K562 (cell line): ENCODE measurements at regions not wholly inside any gene's neighbourhood (a gene's known extent, or its start where the extent isn't known, plus 50 kb on each side); places are given as distances from the start of the nearest gene placed in this dataset.

ENCODE experiments used
- ARID2 ChIP-seq: fragments of 450-650 bp; IDR thresholded peaks from 2 replicates; pipeline ENCODE4 v1.6.1; 2017; ENCODE audit warnings: antibody characterized with exemption, mild to moderate bottlenecking
- DIDO1 ChIP-seq: fragments of 450-650 bp; IDR thresholded peaks from 2 replicates; pipeline ENCODE4 v1.6.1; 2016; ENCODE audit warnings: low read depth, missing biosample characterization, missing genetic modification characterization
- ELF4 ChIP-seq: fragments of 450-650 bp; formaldehyde crosslinking; IDR thresholded peaks from 2 replicates; pipeline ENCODE4 v1.4.0; 2022; ENCODE audit warnings: missing genetic modification characterization
- FOXK2 ChIP-seq, 2 experiments: fragments of 450-650 bp; IDR thresholded peaks in 1 of 2; conservative IDR thresholded peaks in 1 of 2; 2 replicates each; pipeline ENCODE4 v1.6.1; 2016; ENCODE audit warnings: low read depth in 2 of 2, mild to moderate bottlenecking in 1 of 2
- HLTF ChIP-seq: fragments of 450-650 bp; IDR thresholded peaks from 2 replicates; pipeline ENCODE4 v1.6.1; 2016
- HNRNPK ChIP-seq: fragments of 200-400 bp; formaldehyde crosslinking; IDR thresholded peaks from one replicate; pipeline ENCODE4 v1.6.1; 2018; ENCODE audit warnings: mild to moderate bottlenecking, low read depth, low read length; ENCODE audit not compliant: poor library complexity, severe bottlenecking
- KDM5B ChIP-seq: fragments of 200-600 bp; sonication (generic); IDR thresholded peaks from 2 replicates; pipeline ENCODE4 v1.6.1; 2012; ENCODE audit warnings: low read depth, mild to moderate bottlenecking, moderate library complexity, low read length, control low read depth, inconsistent platforms; ENCODE audit not compliant: insufficient replicate concordance
- MAFF ChIP-seq: IDR thresholded peaks from 2 replicates; pipeline ENCODE4 v1.6.1; 2012; ENCODE audit warnings: low read length, improper control_type of control experiment
- MAFK ChIP-seq: IDR thresholded peaks from 2 replicates; pipeline ENCODE4 v1.6.1; 2011; ENCODE audit warnings: low read length, improper control_type of control experiment
- MBD2 ChIP-seq: sonication (generic); IDR thresholded peaks from 2 replicates; pipeline ENCODE4 v1.6.1; 2016; ENCODE audit warnings: low read depth, borderline replicate concordance
- MXI1 ChIP-seq: IDR thresholded peaks from 2 replicates; pipeline ENCODE4 v1.6.1; 2011; ENCODE audit warnings: low read depth, mild to moderate bottlenecking, improper control_type of control experiment, low read length
- PRMT5 ChIP-seq: sonication (generic); formaldehyde crosslinking; IDR thresholded peaks from 2 replicates; pipeline ENCODE4 v1.5.0; 2020; ENCODE audit warnings: missing genetic modification reagents
- TSC22D4 ChIP-seq: fragments of 450-650 bp; IDR thresholded peaks from 2 replicates; pipeline ENCODE4 v1.6.1; 2016; ENCODE audit warnings: missing genetic modification characterization, missing biosample characterization, control low read depth
- ZBTB5 ChIP-seq: fragments of 450-650 bp; IDR thresholded peaks from 2 replicates; pipeline ENCODE4 v1.6.1; 2017; ENCODE audit warnings: antibody characterized with exemption
- ZNF12 ChIP-seq: sonication (generic); formaldehyde crosslinking; IDR thresholded peaks from 2 replicates; pipeline ENCODE4 v1.4.0; 2020; ENCODE audit warnings: mild to moderate bottlenecking, missing genetic modification reagents
- ZNF146 ChIP-seq: IDR thresholded peaks from one replicate; pipeline ENCODE4 v1.6.1; 2018; ENCODE audit warnings: missing compliant biosample characterization; ENCODE audit not compliant: unreplicated experiment
- ZNF165 ChIP-seq: fragments of 250-450 bp; sonication (Bioruptor Pico); IDR thresholded peaks from 2 replicates; pipeline ENCODE4 v1.4.0; 2020; ENCODE audit warnings: borderline replicate concordance
- ZNF232 ChIP-seq: sonication (generic); formaldehyde crosslinking; IDR thresholded peaks from 2 replicates; pipeline ENCODE4 v1.8.0; 2022; ENCODE audit warnings: mild to moderate bottlenecking, missing genetic modification reagents
- ZNF354B ChIP-seq: fragments of 250-450 bp; sonication (Bioruptor Pico); IDR thresholded peaks from 2 replicates; pipeline ENCODE4 v1.4.0; 2020
- ZNF507 ChIP-seq: conservative IDR thresholded peaks from 2 replicates; pipeline ENCODE4 v1.6.1; 2017; ENCODE audit warnings: missing genetic modification characterization, missing compliant biosample characterization
- ZNF511 ChIP-seq: sonication (generic); formaldehyde crosslinking; IDR thresholded peaks from 2 replicates; pipeline ENCODE4 v1.8.0; 2022; ENCODE audit warnings: mild to moderate bottlenecking, missing genetic modification reagents
- TF ChIP-seq, protein P1 (sequence below): fragments of 450-650 bp; IDR thresholded peaks from 2 replicates; pipeline ENCODE4 v1.6.1; 2016; ENCODE audit warnings: mild to moderate bottlenecking
- TF ChIP-seq, protein P2 (sequence below), 2 experiments: IDR thresholded peaks in 1 of 2; conservative IDR thresholded peaks in 1 of 2; 2 replicates each; pipeline ENCODE4 v1.6.1; 2016; ENCODE audit warnings: low read depth in 2 of 2, mild to moderate bottlenecking in 1 of 2, missing compliant biosample characterization in 1 of 2, missing genetic modification characterization in 1 of 2, moderate library complexity in 1 of 2

DNA sequence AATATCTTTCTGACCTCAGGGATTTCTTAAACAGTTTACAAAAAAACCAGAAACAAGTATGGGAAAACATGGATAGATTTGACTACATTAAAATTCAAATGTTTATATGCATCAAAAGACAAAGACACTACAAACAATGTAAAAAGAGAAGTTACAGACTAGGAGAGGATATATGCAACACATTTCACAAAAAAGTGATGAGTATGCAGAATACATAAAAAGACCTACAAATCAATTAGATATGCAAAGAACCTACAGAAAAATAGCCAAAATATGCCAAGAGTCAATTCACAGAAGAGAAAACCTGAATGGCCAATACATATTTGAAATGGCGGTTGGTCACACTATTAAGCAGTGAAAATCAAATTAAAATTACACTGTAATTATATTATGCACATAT lies 175.0 kb downstream of the FOXD2 start (continued):
- TF ChIP-seq, protein P1, sequence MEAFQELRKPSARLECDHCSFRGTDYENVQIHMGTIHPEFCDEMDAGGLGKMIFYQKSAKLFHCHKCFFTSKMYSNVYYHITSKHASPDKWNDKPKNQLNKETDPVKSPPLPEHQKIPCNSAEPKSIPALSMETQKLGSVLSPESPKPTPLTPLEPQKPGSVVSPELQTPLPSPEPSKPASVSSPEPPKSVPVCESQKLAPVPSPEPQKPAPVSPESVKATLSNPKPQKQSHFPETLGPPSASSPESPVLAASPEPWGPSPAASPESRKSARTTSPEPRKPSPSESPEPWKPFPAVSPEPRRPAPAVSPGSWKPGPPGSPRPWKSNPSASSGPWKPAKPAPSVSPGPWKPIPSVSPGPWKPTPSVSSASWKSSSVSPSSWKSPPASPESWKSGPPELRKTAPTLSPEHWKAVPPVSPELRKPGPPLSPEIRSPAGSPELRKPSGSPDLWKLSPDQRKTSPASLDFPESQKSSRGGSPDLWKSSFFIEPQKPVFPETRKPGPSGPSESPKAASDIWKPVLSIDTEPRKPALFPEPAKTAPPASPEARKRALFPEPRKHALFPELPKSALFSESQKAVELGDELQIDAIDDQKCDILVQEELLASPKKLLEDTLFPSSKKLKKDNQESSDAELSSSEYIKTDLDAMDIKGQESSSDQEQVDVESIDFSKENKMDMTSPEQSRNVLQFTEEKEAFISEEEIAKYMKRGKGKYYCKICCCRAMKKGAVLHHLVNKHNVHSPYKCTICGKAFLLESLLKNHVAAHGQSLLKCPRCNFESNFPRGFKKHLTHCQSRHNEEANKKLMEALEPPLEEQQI: no peak
- TF ChIP-seq MBD2 (no peak), FOXK2 (conservative IDR thresholded peaks at IDR 0.05 in 1 of 2, IDR thresholded peaks at IDR 0.05 in 1 of 2; ENCODE audit: low read depth in 2 of 2) (no peak), HLTF (no peak), DIDO1 (tag) (no peak), MAFF (peak; percentile 88), TSC22D4 (tag) (no peak), MAFK (peak; percentile 92), ZNF232 (CRISPR knock-in tag) (no peak), ZBTB5 (no peak), ZNF165 (CRISPR knock-in tag) (no peak), ZNF146 (no peak), MXI1 (no peak), ZNF507 (tag) (no peak), ARID2 (no peak), ZNF12 (no peak), HNRNPK (no peak), PRMT5 (CRISPR knock-in tag) (no peak), ZNF511 (CRISPR knock-in tag) (no peak), ELF4 (CRISPR knock-in tag) (no peak), ZNF354B (CRISPR knock-in tag) (no peak), KDM5B (no peak)
- TF ChIP-seq, protein P2, sequence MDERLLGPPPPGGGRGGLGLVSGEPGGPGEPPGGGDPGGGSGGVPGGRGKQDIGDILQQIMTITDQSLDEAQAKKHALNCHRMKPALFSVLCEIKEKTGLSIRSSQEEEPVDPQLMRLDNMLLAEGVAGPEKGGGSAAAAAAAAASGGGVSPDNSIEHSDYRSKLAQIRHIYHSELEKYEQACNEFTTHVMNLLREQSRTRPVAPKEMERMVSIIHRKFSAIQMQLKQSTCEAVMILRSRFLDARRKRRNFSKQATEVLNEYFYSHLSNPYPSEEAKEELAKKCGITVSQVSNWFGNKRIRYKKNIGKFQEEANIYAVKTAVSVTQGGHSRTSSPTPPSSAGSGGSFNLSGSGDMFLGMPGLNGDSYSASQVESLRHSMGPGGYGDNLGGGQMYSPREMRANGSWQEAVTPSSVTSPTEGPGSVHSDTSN (CRISPR knock-in tag; IDR thresholded peaks at IDR 0.05; ENCODE audit: low read depth): no peak
- TF ChIP-seq, protein P2 (tag; conservative IDR thresholded peaks at IDR 0.05; ENCODE audit: low read depth): no peak
